NCI-H345 treated with DMSO at 0.1 percent for 48 hours (cell line): ENCODE measurements at regions not wholly inside any gene's neighbourhood (a gene's known extent, or its start where the extent isn't known, plus 50 kb on each side); places are given as distances from the start of the nearest gene placed in this dataset.

Experiments
- DNase-seq: peaks from one replicate; lab custom pipeline; 2025; ENCODE audit not compliant: unreplicated experiment; lab: John Stamatoyannopoulos, UW

DNA sequence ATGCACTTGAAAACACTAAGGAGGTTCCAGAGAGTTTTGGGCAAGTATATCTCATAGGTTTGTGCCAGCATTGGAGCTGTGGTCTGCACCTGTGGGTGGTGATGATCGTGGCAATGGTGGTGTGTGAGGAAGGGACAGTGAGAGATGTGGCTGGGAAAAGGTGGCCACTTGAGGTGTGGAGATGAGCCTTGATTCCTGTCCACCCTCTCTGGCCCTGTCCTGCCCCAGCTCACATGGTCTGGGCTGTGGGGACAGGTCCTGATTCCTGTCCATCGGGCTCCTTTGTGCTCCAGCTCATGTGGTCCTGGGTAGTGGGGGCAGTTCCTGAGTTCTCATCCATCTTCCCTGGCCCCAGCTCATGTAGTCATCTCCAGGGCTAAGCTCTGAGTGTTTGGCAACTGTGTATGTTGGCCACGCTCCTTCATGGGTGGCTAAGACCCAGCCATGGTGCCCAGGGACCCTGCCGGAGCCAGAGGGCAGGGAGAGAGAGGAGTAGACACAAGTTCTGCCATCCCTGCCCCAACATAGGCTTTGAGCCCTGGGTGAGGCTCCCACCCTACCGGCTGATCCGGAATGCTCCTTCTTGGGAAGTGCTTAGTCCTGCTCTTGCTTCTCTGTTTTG, 294.4 kb upstream of the HDAC4 start:
- no peak for DNase-seq

DNA sequence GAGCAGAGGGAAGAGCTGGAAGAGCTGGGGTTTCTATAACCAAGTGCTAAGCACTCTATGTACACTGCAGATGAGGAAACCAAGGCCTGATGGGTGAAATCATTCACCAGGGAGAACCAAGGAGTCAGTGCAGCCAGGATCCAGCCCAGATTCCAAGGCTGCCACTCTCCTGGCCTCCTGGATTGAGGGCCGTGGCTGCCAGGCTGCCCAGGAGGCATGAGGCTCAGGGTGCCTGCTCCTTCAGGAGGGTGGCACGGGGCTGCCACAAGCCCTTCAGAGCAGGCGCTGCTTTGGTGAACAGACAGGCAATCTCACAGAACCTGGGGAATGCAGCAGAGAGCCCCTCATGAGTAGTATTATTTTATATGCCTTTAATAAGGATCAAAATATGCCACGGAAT, 293.7 kb upstream of the HDAC4 start:
- DNase-seq = no peak

DNA sequence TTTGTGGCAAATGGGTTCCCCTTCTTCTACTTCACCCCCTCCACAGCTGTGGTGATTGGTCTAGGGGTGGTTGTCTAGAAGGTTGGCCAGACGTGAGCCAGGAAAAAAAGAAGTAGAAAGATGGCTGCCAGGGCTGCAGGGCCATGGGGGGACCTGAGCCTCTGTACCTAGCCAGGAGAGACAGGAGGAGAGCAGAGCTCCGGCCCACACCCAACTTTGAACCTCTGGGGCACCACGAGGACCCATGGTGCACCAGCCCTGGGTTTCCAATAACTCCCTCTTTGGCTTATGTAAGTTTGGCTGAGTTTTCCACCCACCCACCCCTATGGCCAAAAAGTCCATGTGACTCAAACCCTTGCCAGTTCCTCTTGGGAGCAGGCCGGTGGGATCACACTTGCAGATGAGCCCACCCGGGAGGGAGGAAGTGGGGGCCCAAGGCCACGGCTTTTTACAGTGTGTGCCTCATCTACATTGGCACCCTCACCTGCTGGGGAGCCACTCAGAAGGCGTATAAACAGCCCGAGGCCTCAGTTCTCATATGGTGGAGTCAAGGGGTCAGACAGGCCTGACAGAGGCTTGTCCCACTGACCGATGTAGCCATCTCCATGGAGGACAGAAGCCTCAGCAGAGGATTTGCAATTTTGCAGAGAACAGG, 293.1 kb upstream of the HDAC4 start:
- no peak for DNase-seq

DNA sequence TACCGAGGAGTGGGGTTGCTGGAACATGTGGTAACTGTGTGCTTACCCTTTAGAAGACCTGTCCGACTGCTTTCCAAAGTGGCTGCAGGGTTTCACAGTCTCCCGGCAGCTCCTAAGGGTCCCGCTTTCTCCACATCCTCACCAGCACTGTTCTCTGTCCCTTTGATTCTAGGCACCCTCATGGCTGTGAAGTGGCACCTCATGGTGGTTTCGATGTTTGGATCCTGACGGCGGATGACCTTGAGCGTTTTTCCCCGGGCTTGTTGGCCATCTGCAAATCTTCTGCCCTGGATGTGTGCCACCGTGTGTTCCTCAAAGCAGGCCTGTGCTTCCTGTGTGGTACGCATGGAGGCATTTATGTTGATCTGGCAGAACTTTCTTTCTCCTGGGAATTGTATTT, 292.5 kb upstream of the HDAC4 start:
- DNase-seq = no peak

DNA sequence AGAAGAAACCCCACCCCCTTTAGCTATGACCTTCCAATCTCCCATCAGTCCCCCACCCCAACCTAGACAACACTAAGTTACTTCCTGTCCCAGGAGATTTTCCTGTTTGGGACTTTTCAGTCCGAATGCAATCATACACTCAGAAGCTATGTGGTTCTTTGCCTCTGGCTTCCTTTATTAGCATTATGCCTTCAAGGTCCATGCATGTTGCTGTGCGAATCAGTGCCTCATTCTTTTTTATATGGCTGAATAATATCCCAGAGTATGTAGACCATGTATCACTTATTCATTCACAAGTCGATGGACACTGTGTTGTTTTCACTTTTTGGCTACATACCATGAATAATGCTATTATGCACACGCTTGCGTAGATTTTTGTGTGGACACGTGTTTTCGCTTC, 292.1 kb upstream of the HDAC4 start:
- DNase-seq = no peak

DNA sequence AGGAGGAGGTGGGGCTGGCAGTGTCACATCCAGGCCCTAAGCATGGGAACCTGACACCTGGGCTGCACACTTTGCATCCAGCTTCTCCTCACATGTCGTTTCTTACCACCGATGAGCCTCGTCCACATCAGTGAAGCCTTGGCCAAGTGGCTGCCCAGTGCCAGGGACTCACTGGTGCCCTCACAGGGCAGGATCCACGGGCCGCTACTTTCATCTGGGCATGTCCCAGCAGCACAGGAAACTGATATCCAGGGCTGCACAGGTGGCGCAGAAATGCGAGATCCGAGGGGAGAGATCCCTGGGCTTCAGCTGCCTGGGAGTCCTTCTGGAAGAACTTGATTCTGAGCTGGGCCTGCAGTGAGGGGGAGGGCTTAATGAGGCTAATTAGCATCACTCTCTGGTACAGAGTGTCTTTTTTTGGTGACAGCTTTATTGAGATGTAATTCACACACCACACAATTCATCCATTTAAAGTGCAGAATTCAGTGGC, 291.6 kb upstream of the HDAC4 start:
- no peak for DNase-seq

DNA sequence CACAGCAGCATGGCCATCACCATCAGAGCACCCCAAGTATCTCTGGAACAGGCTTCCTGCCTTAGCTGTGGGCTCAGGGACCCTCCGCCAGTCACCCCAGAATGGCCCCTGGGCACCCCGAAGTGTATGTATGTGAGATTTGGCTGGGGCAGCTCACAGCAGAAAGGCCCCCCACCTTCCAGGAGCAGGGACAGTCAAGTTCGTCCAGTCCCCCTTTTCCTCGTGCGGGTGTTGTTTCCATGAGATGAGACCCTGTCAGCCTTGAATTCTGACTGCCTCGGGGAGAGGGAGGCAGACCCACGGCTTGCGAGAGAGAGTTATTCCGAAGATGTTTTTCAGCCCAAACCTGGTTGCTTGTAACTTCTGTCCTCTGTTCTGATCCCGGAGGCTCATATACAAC, 290.9 kb upstream of the HDAC4 start:
- no peak for DNase-seq

DNA sequence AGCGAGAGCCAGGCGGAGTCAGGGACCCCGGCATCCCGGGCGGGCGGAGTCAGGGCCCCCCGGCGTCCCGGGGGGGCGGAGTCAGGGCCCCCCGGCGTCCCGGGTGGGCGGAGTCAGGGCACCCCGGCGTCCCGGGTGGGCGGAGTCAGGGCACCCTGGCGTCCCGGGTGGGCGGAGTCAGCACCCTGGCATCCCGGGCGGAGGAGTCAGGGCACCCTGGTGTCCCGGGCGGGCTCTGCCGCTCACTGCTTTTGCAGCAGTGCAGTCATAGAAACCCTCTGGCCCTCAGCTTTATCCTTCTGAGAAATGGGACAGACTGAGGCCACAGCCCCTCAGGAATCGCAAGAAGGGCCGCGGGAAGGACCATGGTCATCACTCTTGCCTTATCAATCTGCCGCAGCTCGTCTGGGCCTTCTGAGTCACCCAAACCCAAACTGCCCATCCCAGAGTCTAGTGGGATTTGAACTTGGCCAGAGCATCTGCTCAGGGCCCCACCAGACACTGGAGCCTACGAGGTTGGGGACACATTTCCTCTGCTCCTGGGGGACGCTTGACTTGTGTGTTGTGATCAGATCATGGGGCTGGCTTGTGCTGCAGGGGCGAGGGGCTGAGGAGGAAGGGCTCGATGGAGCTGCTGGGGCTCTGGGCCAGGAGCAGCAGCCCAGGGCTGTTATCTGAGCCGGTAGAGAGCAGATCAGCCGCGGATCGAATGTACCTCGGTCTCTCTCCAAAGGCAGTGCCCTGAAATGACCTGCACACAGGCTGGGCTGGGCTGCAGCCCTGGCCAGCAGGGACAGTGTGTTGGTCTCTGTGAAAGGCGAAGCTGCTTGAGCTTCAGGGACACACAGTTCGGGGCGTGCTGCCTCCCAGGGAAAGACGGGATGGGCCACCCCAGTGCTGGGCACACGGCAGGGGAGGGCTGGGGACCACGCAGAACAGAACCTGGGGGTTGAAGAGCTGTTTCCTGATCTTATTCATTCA, 290.1 kb upstream of the HDAC4 start:
- no peak for DNase-seq

DNA sequence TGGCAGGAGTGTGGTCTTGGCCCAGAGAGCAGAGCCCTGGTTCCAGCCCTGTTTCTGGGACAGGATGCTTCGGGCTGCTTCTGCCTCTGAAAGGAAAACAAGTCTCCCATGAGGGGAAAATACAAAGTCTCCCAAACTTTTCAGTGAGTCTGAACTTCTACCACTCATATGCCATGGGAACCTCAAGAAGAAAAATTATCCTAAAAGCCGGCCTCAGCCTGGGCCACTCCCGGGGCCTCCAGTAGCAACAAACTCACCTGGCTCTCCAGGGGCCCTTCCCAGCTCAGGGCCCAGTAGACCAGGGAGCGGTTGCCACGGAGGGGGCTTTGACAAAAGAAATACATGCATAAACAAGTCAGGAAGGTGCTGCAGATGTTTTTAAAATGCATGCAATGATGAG, 289.2 kb upstream of the HDAC4 start:
- no peak for DNase-seq

DNA sequence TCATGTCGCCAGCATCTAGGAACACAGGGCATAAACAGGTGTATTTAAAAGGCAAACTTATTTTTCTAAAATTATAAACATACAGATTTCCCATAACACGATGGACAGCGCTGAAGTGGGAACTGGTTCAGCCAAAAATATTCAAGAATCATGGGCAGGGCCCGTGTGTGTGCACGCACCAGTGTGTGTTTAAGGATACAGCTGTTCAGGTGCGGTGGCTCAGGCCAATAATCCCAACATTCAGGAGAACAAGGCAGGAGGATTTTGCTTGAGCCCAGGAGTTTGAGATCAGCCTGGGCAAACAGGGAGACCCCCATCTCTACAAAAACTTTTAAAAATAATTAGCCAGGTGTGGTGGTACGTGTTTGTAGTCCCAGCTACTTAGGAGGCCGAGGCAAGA, 288.6 kb upstream of the HDAC4 start:
- no peak for DNase-seq

DNA sequence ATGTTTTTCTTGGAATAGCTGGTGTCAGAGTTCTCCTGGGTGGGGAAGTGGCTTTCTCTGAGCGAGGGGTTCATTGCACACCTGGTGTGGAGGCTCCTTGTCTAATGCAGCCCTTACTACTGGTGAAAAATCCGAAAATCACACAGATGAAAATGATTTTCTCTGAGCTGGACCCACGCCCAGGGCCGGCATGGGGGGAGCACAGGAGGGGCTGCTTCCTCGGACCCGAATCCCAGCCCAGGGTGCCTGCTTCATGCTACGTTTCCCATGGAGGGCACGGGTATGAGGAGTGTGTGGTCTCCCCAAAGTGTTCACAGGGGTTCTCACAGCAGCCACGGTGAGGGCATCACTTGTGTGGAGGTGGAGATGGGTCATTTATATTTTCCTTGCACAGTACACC, 288.0 kb upstream of the HDAC4 start:
- DNase-seq = no peak

DNA sequence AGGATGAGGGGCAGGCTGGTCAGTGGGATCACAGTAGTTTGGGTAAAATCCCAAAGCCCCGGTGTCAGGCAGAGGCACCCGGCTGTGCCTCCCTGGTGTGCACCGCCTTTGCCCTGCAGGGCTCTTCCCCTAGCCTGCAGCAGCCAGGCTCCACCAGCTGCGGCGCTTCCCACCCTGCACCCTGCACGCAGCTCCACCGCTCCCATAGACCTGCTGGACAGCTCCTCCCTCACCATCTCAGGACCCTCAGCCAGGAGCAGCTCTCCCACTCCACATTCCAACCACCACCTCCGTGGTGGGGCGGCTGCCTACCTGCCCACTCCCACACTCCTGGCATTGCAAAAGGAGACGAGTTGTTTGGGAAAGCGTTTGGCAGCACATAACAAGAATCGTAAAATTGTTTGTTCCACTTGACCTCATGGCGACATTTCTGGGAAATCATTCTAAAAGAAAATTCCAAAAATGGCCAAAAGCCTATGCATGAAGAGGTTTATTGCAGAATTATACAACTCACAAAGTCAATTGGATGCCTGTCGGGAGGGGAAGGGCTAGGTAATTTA, 287.4 kb upstream of the HDAC4 start:
- DNase-seq = no peak

DNA sequence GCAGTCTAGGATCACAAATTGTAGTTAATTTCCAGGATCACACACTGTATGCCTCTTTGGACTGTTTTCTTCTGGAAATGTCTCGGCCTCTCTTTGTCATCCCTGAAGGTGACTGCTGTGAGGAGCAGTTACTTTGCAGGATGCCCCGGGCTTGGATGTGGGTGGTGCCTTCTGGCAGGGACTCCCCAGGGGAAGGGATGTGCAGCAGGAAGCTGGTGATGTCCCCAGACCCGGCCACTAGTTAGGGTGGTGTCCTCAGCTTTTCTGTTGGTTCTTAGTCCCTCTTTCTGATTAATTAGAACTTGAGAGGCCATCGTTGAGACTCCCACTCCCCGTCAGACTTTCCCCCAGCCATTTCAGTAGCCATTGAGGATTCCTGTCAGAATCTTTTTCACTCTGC, 286.6 kb upstream of the HDAC4 start:
- no peak for DNase-seq

DNA sequence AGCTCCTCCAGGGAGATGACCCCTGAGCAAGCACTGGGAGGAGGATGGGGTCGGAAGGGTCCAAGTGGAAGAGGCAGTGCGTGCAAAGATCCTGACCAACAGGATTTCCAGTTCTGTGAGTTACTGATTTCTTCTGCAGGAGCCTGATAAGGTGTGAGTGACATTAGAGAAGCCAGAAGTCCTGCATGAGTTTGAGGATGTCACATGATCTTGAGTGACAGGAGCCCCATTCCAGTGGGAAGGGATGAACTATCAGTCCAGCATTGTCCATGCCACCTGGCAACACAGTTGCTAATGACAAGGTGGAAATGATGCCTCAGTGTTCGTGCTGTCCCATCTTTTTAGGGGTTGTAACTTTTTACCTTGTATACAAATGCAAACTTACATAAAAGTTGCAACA, 285.1 kb upstream of the HDAC4 start:
- DNase-seq = no peak

DNA sequence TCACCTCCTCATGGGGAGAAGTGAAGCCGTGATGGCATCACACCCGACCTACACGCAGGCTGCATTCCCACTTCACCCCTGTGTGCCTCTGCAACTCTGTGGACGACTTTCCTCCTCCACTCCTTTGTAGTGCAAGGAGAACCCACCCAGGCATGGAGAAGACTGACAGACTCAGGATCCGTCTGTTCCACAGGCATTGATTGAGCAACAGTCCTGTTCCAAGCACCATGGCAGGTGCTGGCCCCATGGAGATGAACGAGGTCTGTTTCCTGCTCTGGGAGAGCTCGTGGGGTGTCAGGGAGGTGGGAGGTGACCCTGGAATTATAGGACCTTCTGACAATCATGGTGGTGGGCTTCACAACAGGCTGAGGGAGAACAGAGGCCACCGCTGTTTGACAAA, 284.7 kb upstream of the HDAC4 start:
- DNase-seq = no peak

DNA sequence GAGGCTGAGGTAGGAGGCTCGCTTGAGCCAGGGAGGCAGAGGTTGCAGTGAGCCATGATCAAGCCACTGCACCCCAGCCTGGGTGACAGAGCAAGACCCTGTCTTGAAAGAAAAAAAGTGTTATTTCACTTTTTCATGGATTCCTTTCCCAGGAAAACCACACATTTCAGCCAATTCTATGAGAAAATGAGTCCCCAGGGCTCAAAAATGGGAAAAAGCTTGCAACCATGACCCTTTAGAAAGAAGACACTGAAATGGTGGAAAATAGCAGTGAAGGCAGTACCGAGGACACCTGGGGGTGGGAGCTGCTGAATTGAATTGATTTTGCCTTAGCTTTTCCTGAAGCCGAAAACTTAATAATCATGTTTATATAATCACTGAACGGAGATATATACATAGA, 284.2 kb upstream of the HDAC4 start:
- no peak for DNase-seq

DNA sequence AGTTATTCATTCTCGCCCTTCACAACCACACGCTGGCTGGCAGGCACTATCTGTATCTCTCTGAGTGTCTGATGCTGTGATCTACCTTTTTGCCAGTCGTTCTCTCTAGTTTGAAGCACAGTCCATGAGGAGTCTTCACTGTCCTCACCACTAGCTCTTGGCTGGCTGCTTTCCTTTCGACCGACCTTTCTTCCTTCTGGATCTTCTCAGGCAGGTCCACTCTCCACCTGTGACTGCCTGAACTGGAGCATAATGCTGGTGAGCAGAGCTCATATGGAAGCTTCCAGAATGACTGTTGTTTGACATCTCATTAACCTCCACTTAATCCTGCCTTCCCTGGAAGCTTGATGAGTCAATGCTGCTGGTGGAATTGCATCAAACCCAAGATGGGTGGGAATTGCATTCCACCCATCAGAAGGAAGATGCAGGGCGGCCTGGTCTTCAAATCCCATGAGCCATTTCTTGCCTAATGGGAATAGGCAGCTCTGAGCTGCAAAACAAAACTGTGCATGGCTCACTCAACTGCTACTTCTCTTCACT, 283.5 kb upstream of the HDAC4 start:
- no peak for DNase-seq

DNA sequence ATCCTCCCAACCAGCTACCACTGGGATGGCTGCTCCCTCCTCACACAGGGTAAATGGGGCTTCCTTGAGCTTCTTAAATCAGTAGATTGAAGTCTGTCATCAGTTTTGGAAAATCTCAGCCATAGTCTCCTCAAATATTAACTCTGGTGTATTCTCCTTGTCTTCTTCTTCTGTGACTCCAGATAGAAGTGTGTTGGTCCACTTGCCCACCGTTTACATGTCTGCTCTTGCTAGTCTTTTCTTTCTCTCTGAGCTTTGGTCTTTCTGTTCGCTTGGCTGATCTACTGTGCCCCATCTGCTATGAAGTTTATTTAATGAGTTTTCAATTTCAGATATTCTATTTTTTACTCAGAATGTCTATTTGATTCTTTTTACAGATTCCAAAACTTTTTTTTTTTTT, 281.7 kb upstream of the HDAC4 start:
- no peak for DNase-seq

DNA sequence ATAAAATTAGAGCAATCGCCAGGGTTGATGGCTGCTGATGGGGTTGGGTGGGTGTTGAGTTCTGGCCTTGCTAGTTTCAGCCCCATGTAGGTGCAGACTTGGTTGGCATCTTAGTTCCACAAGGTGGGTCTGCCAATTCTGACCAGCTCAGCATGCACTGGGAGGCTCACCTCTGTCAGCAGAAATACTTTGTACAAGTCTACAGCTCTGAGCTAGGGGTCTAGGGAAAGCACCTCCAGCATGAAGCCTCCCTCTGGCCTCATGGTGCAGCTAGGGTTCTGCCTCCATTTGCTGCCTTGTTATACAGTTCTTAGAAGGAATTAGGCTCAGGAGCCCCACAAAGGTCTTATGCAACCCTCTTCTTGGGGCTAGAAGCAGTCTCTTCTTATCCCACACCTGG, 278.9 kb upstream of the HDAC4 start:
- no peak for DNase-seq

DNA sequence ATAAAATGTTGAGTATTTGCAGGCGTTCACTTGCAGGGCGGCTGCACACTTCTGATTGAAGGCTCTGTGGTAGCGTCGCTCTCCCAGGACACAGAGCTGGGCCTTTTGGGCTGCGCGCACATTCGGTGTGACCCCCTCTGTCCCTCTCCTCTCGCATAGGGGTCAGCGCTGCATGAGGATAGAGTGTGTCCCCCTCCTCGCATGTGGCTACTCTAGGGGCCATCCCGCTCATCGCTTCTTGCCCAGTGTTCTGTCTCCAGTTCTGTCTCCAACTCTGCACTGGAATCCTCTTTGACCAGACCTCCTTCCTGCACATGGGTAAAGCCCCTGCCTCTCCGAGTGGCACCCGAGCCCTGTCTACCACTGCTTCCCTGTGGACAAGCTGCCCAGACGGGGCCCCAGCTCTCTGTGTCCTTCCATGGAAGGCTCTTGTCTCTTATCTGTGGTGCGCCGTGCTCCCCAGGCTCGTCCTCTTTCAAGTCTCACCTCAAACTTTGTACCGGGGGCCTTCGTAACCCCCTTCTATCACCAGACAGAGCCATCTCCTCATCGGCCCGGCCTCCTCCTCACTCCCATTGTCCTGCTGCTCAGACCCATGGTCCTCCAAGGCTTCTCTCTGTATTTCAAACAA, 278.0 kb upstream of the HDAC4 start:
- DNase-seq = no peak

DNA sequence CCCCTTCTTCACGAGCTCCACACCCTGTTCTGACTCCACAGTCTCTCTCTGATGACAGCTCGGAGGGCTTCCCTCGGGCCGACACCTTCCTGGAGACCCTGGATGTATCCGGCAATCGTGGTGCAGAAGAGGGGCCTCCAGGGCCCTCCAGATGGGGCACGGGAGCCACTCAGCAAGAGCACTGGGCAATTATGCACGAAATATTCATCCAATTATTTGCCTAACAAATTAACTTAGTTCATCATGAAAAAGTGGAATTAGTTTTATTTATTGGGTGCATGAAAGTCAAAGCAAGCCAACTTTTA, 277.3 kb upstream of the HDAC4 start:
- no peak for DNase-seq
